GM19239 (cell line): ENCODE measurements at regions not wholly inside any gene's neighbourhood (a gene's known extent, or its start where the extent isn't known, plus 50 kb on each side); places are given as distances from the start of the nearest gene placed in this dataset.

ENCODE experiments used
- DNase-seq: peaks from one replicate; pipeline ENCODE4 v3.0.0; 2011; ENCODE audit warnings: low spot score; ENCODE audit not compliant: insufficient read length
- FAIRE-seq: peaks from 2 replicates; lab custom pipeline; 2011; peaks lifted over from hg19 to GRCh38; lab: Jason Lieb, UNC

GRCh38 chr14:101196051-101196712 is 292.7 kb upstream of the RTL1 start:
- FAIRE-seq (no peak), DNase-seq (no peak)

- no peak for DNase-seq
- FAIRE-seq: no peak
Measured at GRCh38 chr14:101196795-101197590, 293.5 kb upstream of the RTL1 start.

GRCh38 chr14:101197595-101198397 is 294.3 kb upstream of the RTL1 start:
- DNase-seq (no peak), FAIRE-seq (no peak)

- no peak for FAIRE-seq
- no peak for DNase-seq
Measured at GRCh38 chr14:101198398-101199027, 295.0 kb upstream of the RTL1 start.

- no peak for DNase-seq
- no peak for FAIRE-seq
Measured at GRCh38 chr14:101199028-101199770, 295.7 kb upstream of the RTL1 start.

- no peak for FAIRE-seq
- DNase-seq: no peak
Measured at GRCh38 chr14:101200008-101200649, 296.6 kb upstream of the RTL1 start.

GRCh38 chr14:101200650-101201516 is 297.4 kb upstream of the RTL1 start:
- DNase-seq (no peak), FAIRE-seq (no peak)

GRCh38 chr14:101201535-101202151 is 298.1 kb upstream of the RTL1 start:
- DNase-seq: no peak
- FAIRE-seq: no peak

- FAIRE-seq (no peak), DNase-seq (no peak)
Measured at GRCh38 chr14:101202627-101203404, 299.3 kb upstream of the RTL1 start.

- DNase-seq (no peak), FAIRE-seq (no peak)
Measured at GRCh38 chr14:101206556-101206955, 303.0 kb upstream of the RTL1 start.

- DNase-seq (no peak), FAIRE-seq (no peak)
Measured at GRCh38 chr14:101207041-101207440, 303.5 kb upstream of the RTL1 start.

GRCh38 chr14:101207897-101208296 is 304.4 kb upstream of the RTL1 start:
- DNase-seq: no peak
- FAIRE-seq: no peak

- DNase-seq (no peak), FAIRE-seq (no peak)
Measured at GRCh38 chr14:101209594-101209993, 306.1 kb upstream of the RTL1 start.

GRCh38 chr14:101215266-101215665 is 311.7 kb upstream of the RTL1 start:
- no peak for FAIRE-seq
- DNase-seq: no peak

- no peak for DNase-seq
- FAIRE-seq: no peak
Measured at GRCh38 chr14:101215927-101216326, 312.4 kb upstream of the RTL1 start.

GRCh38 chr14:101216366-101217079 is 313.0 kb upstream of the RTL1 start:
- no peak for DNase-seq
- no peak for FAIRE-seq

GRCh38 chr14:101217080-101217463 is 313.6 kb upstream of the RTL1 start:
- DNase-seq: no peak

More at GRCh38 chr14:101217080-101217463, 313.6 kb upstream of the RTL1 start:
- FAIRE-seq: no peak
